NCI-H1048 (cell line): ENCODE measurements at regions not wholly inside any gene's neighbourhood (a gene's known extent, or its start where the extent isn't known, plus 50 kb on each side); places are given as distances from the start of the nearest gene placed in this dataset.

ENCODE experiments used
- DNase-seq: peaks from one replicate; lab custom pipeline; 2025; lab: John Stamatoyannopoulos, UW

DNA sequence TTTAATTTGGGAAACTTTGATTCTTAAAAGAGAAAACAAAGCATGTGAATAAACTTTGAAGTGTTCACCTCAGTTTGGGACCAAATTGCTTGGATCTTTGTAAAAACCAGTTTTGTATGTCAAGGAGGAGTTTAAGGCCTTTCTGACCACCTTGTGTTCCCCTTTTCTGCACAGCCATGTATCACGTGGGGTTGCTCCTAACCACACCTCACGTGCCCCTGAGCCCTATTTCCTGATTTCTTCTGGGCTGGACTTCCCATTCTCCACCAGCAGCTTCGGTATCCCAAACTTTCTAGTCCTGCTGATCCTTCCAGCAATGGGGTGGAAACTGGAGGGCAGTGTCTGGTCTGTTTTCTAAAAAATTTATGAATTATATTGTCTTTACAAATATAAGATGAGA, 76.4 kb upstream of the STT3B start:
- no peak for DNase-seq

DNA sequence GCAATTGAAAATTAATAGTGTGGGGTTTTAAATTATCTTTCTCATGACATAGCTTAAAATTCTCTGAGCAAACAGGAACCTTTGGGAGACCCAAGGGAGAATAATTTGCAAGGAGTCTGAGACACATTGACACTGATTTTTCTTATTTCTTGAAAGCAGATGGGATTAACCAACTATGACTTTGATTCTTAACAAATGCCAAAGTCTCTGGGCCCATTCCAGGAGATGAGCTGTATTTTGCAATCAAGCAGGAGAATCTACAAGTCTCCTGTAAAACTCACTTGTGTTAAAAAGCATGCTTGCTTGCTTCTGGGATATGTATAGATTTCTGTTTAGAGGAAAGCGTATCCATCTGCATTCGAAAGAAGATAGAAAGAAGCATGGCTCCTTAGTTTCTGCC, 71.3 kb upstream of the STT3B start:
- no peak for DNase-seq

DNA sequence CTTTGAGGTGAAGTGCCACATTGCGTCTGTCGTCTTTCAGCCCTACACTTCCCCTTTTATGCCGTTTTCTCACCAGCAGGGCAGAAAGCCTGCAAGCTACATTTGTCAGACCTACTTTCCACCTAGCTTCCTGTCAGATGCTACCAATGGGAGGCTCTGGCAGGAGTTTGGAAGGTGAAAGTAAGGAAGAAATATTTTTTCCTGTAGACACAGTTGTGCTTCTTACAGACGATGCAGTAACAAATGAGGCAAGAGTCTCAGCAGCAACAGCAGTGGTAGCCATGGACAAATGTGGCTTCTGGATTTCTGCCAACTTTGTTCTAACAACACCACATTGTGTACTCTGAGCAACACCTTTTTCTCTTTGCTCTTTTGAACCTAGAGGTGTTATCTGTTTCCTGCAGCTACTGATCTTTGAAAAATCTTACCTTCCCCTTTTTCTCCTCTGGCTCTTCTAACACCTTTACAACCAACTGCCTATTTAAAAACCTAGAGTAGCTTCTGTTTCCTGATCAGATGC, 70.6 kb upstream of the STT3B start:
- DNase-seq: no peak

DNA sequence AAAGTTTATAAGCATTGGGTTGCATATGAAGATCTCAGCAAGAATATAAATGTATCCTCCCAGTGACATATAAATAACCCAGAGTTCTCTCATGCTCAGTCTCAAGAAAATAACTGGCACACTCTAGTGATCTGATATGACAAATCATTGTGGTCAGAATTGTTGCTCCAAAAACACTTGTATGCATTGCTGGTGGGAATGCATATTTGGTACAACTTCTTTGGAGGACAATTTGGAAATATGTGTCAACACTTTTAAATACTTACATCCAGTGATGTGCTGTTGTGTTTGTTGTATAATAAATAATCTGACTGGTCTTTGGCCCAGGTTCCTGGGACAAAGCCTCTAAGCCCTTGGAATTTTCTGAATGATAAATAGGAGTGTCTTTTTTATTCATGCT, 66.7 kb upstream of the STT3B start:
- no peak for DNase-seq

DNA sequence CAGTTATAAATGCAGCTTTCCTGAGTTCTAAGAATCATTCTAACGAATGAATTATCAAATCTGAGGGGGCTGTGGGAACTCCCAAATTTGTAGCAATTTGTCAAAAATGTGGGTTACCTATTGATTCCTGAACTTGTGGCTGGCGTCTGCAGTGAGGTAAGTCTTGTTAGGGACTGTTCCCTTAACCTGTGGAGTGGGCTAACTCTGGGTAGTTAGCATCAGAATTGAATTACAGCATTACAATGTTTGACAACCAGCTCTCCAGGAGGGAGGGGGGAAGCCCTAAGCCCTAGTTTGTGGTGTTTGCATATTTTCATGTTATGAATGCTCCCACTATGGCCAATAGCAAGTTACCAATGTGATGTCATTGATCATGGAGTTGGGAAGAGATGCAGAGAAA, 65.9 kb upstream of the STT3B start:
- no peak for DNase-seq

DNA sequence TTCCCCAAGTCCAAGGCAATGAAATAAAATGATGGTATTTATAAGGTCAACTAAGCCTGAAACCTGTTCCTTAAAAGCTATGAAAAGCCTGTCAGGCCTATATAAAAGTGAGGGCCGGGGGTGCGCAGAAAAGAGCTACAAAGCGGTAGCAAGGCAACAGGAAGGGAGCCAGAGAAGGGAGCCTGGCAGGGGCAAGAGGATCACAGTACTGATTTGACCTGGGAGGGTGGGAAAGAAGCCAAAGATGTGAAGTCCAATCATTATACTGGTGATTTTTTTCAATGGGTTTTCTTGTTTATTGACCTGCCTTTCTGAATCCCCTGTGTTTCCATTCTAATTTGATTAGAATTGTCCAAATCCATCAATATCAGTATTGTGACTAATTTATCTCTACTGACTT, 64.3 kb upstream of the STT3B start:
- no peak for DNase-seq

DNA sequence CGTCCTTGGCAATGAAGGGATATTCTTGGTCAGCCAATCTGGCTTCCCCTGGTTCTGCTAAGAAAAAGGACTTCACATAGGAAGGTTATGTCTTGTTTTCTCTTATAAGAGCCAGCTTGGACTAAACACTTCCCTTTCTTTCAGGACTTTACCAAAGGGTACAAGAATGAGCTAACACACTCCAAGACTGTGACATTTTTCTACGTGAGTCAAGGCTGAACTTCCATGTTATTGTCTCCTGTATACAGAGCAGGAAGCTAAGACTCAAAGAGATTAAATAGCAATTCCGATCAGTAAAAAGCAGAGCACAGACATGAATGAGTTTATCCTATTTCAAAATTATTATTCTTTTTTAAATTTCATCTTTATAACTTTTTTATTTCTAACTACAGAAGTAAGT, 63.3 kb upstream of the STT3B start:
- no peak for DNase-seq

DNA sequence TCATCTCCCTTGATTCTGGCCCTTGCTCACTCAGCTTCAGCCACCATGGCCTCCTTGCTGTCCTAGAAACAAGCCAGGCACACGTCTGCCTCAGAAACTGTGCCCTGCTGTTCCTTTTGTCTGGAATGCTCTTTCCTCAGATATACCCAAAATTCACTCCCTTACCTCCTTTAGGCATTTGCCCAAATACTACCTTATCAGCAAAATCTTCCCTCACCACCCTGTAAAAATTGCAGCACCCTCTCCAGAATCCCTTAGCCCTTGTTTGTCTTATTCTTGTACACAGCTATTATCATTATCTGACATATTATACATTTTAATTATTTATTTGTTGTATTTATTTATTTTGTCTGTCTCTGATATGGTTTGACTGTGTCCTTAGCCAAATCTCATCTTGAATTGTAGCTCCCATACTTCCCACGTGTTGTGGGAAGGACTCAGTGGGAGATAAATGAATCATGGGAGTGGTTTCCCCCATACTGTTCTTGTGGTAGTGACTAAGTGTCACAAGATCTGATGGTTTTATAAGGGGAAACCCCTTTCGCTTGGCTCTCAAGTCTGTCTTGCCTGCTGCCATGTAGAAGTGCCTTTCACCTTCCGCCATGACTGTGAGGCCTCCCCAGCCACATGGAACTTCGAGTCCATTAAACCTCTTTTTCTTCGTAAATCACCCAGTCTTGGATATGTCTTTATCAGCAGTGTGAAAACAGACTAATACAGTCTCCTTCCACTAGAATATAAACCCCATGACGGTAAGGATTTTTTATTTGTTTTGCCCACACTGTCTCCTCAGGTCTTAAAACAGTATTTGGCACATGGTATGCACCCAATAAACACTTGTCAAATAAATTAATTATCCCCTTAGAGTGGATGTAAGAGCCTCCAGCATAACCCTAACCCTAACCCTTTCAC, 60.0 kb upstream of the STT3B start:
- DNase-seq: no peak

DNA sequence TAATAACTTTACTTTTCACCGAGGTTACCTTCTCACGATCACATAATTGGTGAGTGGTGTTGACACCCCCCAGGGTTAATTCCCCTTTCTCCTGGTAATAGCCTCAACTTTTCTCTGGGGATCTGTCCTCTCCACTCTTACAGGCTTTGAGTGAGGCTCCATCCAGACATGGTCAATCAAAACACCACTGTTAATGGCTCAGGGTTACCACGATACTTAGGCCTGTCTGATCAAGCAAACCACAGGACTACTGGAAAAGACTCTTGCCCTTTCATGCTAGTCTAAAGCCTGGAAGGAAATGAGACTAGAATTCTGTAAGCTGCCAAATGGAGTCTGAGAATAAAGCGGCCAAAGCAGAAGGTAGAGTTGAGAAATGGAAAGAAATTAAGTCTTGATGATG, 56.5 kb upstream of the STT3B start:
- DNase-seq: no peak

DNA sequence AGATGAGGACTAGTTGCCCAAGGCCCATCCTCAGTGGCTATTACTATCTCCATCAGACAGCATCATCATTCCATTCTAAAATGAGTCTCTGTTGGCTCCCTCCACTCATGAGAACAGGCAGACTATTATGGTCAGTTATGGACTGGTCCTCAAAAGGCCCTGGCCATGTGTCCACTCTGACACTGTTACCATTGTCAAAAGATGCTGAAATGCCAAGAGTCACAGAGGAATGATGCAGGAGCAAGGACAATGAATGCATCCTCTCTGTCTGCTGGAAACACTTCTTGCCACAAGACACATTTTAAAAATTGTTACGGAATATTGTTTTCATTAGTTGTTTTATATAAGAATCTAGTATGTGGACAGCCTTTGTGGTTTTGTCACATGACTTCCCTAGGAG, 53.3 kb upstream of the STT3B start:
- DNase-seq: no peak

DNA sequence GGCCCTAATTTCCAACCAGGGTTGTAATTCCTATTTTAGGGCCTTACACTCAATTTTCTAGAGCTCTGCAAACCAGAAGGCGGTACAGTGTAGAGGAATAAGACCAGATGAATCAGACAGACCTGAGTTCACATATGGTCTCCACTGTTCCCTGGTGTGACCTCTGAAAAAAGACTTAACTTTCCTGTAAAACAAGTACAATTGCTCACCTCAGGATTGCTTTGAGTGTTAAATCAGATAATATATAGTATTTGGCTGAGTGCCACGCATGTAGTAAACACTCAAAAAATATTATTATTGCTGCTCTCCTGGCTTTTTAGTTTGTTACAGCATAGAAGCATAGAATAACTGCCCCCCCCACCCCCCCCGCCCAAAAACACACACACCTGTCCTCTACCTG, 51.0 kb upstream of the STT3B start:
- no peak for DNase-seq

DNA sequence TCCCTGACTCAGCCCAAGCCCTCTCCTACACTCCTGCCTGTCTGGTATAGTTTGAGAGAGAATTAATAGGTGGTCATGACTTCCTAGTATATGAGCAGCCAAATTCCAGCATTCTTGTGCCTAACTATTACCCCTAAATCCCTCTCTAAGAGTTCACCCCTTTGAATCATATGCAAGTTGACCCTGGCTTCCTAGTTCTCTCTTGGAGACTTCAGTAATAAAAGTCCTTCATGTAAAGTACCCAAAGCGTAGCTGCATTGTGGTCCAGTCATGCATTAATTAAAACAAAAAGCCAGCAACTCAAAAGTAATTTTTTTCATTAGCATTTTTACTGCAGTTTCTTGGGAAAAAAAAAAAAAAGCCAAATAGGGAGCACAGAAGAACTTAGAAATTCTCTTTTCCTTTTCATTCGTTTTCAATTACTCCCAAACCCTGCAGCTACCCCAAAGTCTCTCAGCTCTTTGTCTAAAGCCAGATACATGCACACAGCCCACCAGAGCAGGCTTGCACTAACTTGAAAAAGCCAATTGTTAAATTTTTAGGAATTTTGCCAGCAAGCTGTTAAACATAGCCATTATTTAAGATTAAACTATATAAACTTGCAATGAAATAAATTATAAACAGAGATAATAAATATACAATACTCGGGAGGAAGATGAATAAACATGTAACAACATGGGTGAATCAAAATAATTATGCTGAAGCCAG, 50.1 kb upstream of the STT3B start:
- DNase-seq: no peak
